Neural crest cell (in vitro differentiated cells): ENCODE measurements at regions not wholly inside any gene's neighbourhood (a gene's known extent, or its start where the extent isn't known, plus 50 kb on each side); places are given as distances from the start of the nearest gene placed in this dataset.

Experiments
- DNase-seq: peaks from one replicate; pipeline ENCODE4 v3.0.0; 2021; ENCODE audit warnings: low read depth, mixed read lengths, low spot score
- H3K27ac Mint-ChIP-seq: one replicate; pipeline ENCODE4 v1.8.0; 2021; ENCODE audit warnings: mild to moderate bottlenecking, mixed read lengths; ENCODE audit not compliant: unreplicated experiment
- H3K27me3 Mint-ChIP-seq: 2 replicates; pipeline ENCODE4 v1.8.0; 2021; ENCODE audit warnings: low read depth, mild to moderate bottlenecking, mixed read lengths
- H3K36me3 Mint-ChIP-seq: 2 replicates; pipeline ENCODE4 v1.8.0; 2021; ENCODE audit warnings: low read depth, mild to moderate bottlenecking, mixed read lengths
- H3K4me1 Mint-ChIP-seq: 2 replicates; pipeline ENCODE4 v1.8.0; 2021; ENCODE audit warnings: mixed read lengths
- H3K4me3 Mint-ChIP-seq: one replicate; pipeline ENCODE4 v1.8.0; 2021; ENCODE audit warnings: mild to moderate bottlenecking, mixed read lengths
- H3K9me3 Mint-ChIP-seq: 2 replicates; pipeline ENCODE4 v1.8.0; 2021; ENCODE audit warnings: mixed read lengths
- CTCF ChIP-seq: fragments of 200-600 bp; sonication (generic); conservative IDR thresholded peaks from 2 replicates; pipeline ENCODE4 v1.5.0; 2021; ENCODE audit warnings: antibody characterized with exemption, mild to moderate bottlenecking

DNA sequence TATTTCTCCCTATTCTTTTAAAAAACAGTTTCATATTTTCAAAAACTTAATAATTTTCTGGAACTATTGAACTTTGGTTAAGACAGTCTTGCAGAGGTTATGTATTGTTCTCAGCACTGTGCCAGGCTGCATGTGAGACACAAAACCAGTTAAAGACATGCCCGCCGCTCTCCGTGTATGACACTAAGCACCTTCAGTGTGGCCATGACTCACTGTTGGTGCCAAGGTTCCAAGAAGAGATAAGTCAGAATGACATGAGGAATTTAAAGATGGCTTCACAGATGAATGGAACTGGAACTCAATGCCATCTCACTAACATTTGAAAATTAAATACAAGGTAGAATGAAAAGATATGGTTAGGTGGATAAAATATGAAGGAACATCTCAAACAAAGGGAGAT lies 525.5 kb upstream of the ZFP42 start:
- no peaks in the 10 kb centered on the region for H3K36me3 Mint-ChIP-seq
- H3K4me1 Mint-ChIP-seq: no peaks in the 10 kb centered on the region
- H3K9me3 Mint-ChIP-seq: no peaks in the 10 kb centered on the region
- no peak overlapping the region for H3K27ac Mint-ChIP-seq
- no peak overlapping the region for H3K4me3 Mint-ChIP-seq
- TF ChIP-seq CTCF: no peak
- H3K27me3 Mint-ChIP-seq: no peaks in the 10 kb centered on the region
- DNase-seq: no peak

GRCh38 chr4:187474238-187474637 lies 521.3 kb upstream of the ZFP42 start:
- no peaks in the 10 kb centered on the region for H3K27me3 Mint-ChIP-seq
- no peak for DNase-seq
- H3K4me1 Mint-ChIP-seq: no peaks in the 10 kb centered on the region
- no peak for TF ChIP-seq CTCF
- H3K9me3 Mint-ChIP-seq: no peaks in the 10 kb centered on the region
- H3K4me3 Mint-ChIP-seq: no peak overlapping the region
- H3K27ac Mint-ChIP-seq: no peak overlapping the region
- no peaks in the 10 kb centered on the region for H3K36me3 Mint-ChIP-seq

- H3K27ac Mint-ChIP-seq: peak overlapping the region; percentile 78
- H3K27me3 Mint-ChIP-seq: no peaks in the 10 kb centered on the region
- H3K4me1 Mint-ChIP-seq: no peaks in the 10 kb centered on the region
- H3K9me3 Mint-ChIP-seq: no peaks in the 10 kb centered on the region
- H3K4me3 Mint-ChIP-seq: no peak overlapping the region
- no peaks in the 10 kb centered on the region for H3K36me3 Mint-ChIP-seq
- no peak for TF ChIP-seq CTCF
- DNase-seq: no peak
Measured at GRCh38 chr4:187475901-187476300, 519.7 kb upstream of the ZFP42 start.

GRCh38 chr4:187477224-187477623 lies 518.3 kb upstream of the ZFP42 start:
- no peak overlapping the region for H3K4me3 Mint-ChIP-seq
- no peak for TF ChIP-seq CTCF
- H3K36me3 Mint-ChIP-seq: no peaks in the 10 kb centered on the region
- H3K9me3 Mint-ChIP-seq: no peaks in the 10 kb centered on the region
- no peaks in the 10 kb centered on the region for H3K27me3 Mint-ChIP-seq
- no peaks in the 10 kb centered on the region for H3K4me1 Mint-ChIP-seq
- no peak for DNase-seq
- H3K27ac Mint-ChIP-seq: no peak overlapping the region

DNA sequence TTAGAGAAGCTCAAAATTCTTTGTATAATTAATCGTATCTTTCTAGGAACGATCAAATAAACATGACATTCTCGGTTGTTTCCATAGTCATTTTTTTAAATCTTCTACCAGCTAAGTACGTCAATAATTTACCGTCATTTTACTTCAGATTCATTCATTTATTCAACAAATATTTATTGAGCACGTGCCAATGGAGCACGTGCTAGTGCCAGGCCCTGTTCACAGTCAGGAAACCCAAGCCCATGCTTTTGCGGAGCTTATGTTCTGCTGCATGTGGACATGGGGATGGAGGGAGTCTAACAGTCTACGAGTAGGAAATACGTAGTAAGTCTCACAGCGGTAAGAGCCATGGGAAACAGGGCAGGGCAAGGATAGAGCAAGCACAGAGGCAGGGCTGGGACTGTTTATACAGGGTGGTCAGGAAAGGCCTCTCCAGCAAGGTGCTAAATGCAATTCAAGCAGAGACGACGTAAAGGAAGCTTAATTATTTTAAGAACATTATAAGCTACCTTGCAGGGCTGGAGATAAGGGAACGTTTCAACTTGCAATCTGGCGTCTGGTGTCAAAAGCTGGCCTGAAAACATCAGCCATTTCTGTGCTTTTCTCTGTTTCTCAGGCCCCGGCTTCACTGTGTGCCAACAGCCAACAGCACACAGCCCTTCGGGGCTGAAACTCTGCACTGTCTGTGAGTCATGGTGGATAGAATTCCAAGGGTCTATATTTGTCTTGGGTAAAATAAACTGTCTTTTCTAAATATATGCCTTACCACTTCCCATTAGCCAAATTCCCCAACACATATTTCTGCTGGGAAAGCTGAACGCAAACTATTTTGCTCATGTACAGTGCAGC lies 517.1 kb upstream of the ZFP42 start:
- no peak overlapping the region for H3K4me3 Mint-ChIP-seq
- H3K27me3 Mint-ChIP-seq: no peaks in the 10 kb centered on the region
- no peak for DNase-seq
- H3K27ac Mint-ChIP-seq: no peak overlapping the region
- no peaks in the 10 kb centered on the region for H3K36me3 Mint-ChIP-seq
- H3K4me1 Mint-ChIP-seq: no peaks in the 10 kb centered on the region
- H3K9me3 Mint-ChIP-seq: no peaks in the 10 kb centered on the region
- no peak for TF ChIP-seq CTCF
